ENCODE measurements at regions not wholly inside any gene's neighbourhood (a gene's known extent, or its start where the extent isn't known, plus 50 kb on each side); places are given as distances from the start of the nearest gene placed in this dataset.

DNA sequence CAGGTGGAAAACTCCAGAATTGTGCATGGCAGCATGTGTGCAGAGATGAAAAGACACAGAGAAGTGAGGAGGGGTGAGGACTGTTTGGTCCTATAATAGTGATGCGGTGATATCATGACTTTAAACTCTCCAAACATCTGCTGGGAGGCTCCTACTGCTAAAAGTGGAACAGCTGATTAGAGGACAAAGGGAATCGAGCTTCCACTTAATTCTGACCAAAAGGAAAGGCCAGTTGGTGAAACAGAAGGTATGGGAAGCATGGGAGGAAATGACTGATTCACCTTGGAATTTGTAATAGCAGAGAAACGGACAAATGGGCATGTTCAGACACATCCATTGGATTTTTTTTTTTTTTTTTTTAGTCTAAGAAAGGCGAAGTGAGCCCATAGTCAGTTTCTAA, 67.5 kb upstream of the MAMDC2 start:
- Histone ChIP-seq H3K4me2 (ENCODE audit: low read length) (peak overlapping the region; percentile 51), H3K27me3 (ENCODE audit: insufficient read depth, low read length) (no peaks in the 10 kb centered on the region), H3K4me1 (ENCODE audit: control insufficient read depth in 1 of 2, insufficient read depth in 2 of 2, low read length in 2 of 2) (peaks cover 6 to 21% of the 10 kb centered on the region in 2 experiments), H2AFZ (ENCODE audit: low read depth, low read length, poor library complexity, severe bottlenecking) (peak overlapping the region; percentile 94), H3K9ac (ENCODE audit: low read length) (no peak overlapping the region), H4K20me1 (ENCODE audit: insufficient read depth) (no peaks in the 10 kb centered on the region), H3K79me2 (ENCODE audit: insufficient read depth, low read length) (no peaks in the 10 kb centered on the region), H3K9me3 (ENCODE audit: control insufficient read depth in 1 of 2, insufficient read depth in 1 of 2, low read depth in 1 of 2, low read length in 2 of 2) (no peaks in the 10 kb centered on the region), H3K36me3 (ENCODE audit: control insufficient read depth in 1 of 2, insufficient read depth in 2 of 2, low read length in 2 of 2) (no peaks in the 10 kb centered on the region), H3K27ac (ENCODE audit: low read depth, low read length) (peak overlapping the region; percentile 56), H3K9me2 (ENCODE audit: insufficient read depth) (no peaks in the 10 kb centered on the region), H3K4me3 (replicated peaks in 1 of 2; ENCODE audit: low read depth in 1 of 2, low read length in 2 of 2) (no peak overlapping the region)
- CTCF ChIA-PET, result interaction anchor here (18.0 kb wide), 1 partner anchor 135 kb away, joined by 205 read pairs; no protein-coding TSS in a partner anchor
- DNase-seq (ENCODE audit: low read depth, low spot score) (peak; percentile 36), ATAC-seq (peak; percentile 59)
- RAD21 ChIA-PET (ENCODE audit: low non-redundant PET in 1 of 2, low total read pairs in 2 of 2, uncharacterized antibody in 2 of 2, unreplicated experiment in 2 of 2), result interaction anchor here in 1 of 2 experiments (0.7 to 1.7 kb wide), 2 partner anchors 135 to 607 kb away, joined by 3 to 4 read pairs; no protein-coding TSS in a partner anchor
- intact Hi-C loops (cut with micrococcal nuclease), result no loop called here
- BruUV-seq (replicated peaks), result no TSS peak
- POLR2A ChIA-PET, result interaction anchor here (0.7 to 1.1 kb wide), 3 partner anchors 136 to 144 kb away, joined by 3 read pairs; no protein-coding TSS in a partner anchor
- no peak for TF ChIP-seq ZFX (IDR thresholded peaks at IDR 0.05)
- TF ChIP-seq JUND (IDR thresholded peaks at IDR 0.05), result peak; percentile 48; the same call in 1 of the 2 replicates
- peak; percentile 49 for TF ChIP-seq SP1 (IDR thresholded peaks at IDR 0.05; ENCODE audit: low read depth)
- TF ChIP-seq, protein P1, sequence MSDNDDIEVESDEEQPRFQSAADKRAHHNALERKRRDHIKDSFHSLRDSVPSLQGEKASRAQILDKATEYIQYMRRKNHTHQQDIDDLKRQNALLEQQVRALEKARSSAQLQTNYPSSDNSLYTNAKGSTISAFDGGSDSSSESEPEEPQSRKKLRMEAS (IDR thresholded peaks at IDR 0.05), result peak; percentile 38; the same call in 1 of the 2 replicates
- TF ChIP-seq FOSL1 (IDR thresholded peaks at IDR 0.05; ENCODE audit: low read depth), result peak; percentile 55; the same call in 1 of the 2 replicates
- TF ChIP-seq, protein P2, sequence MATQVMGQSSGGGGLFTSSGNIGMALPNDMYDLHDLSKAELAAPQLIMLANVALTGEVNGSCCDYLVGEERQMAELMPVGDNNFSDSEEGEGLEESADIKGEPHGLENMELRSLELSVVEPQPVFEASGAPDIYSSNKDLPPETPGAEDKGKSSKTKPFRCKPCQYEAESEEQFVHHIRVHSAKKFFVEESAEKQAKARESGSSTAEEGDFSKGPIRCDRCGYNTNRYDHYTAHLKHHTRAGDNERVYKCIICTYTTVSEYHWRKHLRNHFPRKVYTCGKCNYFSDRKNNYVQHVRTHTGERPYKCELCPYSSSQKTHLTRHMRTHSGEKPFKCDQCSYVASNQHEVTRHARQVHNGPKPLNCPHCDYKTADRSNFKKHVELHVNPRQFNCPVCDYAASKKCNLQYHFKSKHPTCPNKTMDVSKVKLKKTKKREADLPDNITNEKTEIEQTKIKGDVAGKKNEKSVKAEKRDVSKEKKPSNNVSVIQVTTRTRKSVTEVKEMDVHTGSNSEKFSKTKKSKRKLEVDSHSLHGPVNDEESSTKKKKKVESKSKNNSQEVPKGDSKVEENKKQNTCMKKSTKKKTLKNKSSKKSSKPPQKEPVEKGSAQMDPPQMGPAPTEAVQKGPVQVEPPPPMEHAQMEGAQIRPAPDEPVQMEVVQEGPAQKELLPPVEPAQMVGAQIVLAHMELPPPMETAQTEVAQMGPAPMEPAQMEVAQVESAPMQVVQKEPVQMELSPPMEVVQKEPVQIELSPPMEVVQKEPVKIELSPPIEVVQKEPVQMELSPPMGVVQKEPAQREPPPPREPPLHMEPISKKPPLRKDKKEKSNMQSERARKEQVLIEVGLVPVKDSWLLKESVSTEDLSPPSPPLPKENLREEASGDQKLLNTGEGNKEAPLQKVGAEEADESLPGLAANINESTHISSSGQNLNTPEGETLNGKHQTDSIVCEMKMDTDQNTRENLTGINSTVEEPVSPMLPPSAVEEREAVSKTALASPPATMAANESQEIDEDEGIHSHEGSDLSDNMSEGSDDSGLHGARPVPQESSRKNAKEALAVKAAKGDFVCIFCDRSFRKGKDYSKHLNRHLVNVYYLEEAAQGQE (IDR thresholded peaks at IDR 0.05; ENCODE audit: low read depth), result no peak

DNA sequence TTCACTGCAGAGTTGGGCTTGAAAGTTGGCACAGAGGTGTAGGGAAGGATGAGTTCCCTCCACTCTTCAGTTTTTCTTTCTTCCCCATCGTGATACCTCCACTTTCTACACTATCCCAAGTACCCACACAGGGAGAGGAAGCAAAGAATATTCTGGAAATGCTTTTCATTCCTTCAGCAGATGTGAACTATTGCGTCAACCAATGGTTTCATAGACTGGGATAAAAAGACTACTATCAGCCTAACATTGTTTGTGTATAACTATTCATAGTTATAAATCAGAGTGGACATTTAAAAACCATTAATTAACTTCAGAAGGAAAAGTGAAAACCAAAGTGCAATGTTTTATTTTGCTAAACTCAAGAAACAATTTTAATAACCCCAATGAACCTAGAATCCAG, 63.6 kb upstream of the MAMDC2 start:
- no peaks in the 10 kb centered on the region for H4K20me1 ChIP-seq (ENCODE audit: insufficient read depth)
- TF ChIP-seq ZFX (IDR thresholded peaks at IDR 0.05) (no peak), CBX3 (IDR thresholded peaks at IDR 0.05; ENCODE audit: low read depth) (no peak), ELF1 (IDR thresholded peaks at IDR 0.05; ENCODE audit: borderline replicate concordance, low read depth) (no peak)
- TF ChIP-seq, protein P3, sequence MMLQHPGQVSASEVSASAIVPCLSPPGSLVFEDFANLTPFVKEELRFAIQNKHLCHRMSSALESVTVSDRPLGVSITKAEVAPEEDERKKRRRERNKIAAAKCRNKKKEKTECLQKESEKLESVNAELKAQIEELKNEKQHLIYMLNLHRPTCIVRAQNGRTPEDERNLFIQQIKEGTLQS (IDR thresholded peaks at IDR 0.05), result no peak
- TF ChIP-seq, protein P2 (IDR thresholded peaks at IDR 0.05; ENCODE audit: low read depth), result no peak
- TF ChIP-seq, protein P4, sequence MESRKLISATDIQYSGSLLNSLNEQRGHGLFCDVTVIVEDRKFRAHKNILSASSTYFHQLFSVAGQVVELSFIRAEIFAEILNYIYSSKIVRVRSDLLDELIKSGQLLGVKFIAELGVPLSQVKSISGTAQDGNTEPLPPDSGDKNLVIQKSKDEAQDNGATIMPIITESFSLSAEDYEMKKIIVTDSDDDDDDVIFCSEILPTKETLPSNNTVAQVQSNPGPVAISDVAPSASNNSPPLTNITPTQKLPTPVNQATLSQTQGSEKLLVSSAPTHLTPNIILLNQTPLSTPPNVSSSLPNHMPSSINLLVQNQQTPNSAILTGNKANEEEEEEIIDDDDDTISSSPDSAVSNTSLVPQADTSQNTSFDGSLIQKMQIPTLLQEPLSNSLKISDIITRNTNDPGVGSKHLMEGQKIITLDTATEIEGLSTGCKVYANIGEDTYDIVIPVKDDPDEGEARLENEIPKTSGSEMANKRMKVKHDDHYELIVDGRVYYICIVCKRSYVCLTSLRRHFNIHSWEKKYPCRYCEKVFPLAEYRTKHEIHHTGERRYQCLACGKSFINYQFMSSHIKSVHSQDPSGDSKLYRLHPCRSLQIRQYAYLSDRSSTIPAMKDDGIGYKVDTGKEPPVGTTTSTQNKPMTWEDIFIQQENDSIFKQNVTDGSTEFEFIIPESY (IDR thresholded peaks at IDR 0.05; ENCODE audit: extremely low read depth, insufficient replicate concordance, low read length), result no peak

More for the DNA sequence above, 63.6 kb upstream of the MAMDC2 start:
- CTCF ChIA-PET, result no interaction called here
- Histone ChIP-seq H3K4me2 (ENCODE audit: low read length) (no peak overlapping the region), H3K27me3 (ENCODE audit: insufficient read depth, low read length) (no peaks in the 10 kb centered on the region), H3K4me1 (ENCODE audit: control insufficient read depth in 1 of 2, insufficient read depth in 2 of 2, low read length in 2 of 2) (peaks cover 6 to 13% of the 10 kb centered on the region in 2 experiments), H3K36me3 (ENCODE audit: control insufficient read depth in 1 of 2, insufficient read depth in 2 of 2, low read length in 2 of 2) (no peaks in the 10 kb centered on the region), H2AFZ (ENCODE audit: low read depth, low read length, poor library complexity, severe bottlenecking) (no peak overlapping the region), H3K9me2 (ENCODE audit: insufficient read depth) (no peaks in the 10 kb centered on the region), H3K79me2 (ENCODE audit: insufficient read depth, low read length) (no peaks in the 10 kb centered on the region), H3K9me3 (ENCODE audit: control insufficient read depth in 1 of 2, insufficient read depth in 1 of 2, low read depth in 1 of 2, low read length in 2 of 2) (no peaks in the 10 kb centered on the region), H3K27ac (ENCODE audit: low read depth, low read length) (no peak overlapping the region), H3K9ac (ENCODE audit: low read length) (no peak overlapping the region), H3K4me3 (replicated peaks in 1 of 2; ENCODE audit: low read depth in 1 of 2, low read length in 2 of 2) (no peak overlapping the region)
- ATAC-seq (no peak), DNase-seq (ENCODE audit: low read depth, low spot score) (no peak)
- no TSS peak for BruUV-seq (replicated peaks)
- RAD21 ChIA-PET (ENCODE audit: low non-redundant PET in 1 of 2, low total read pairs in 2 of 2, uncharacterized antibody in 2 of 2, unreplicated experiment in 2 of 2), result no interaction called here
- intact Hi-C loops (cut with micrococcal nuclease), result no loop called here
- POLR2A ChIA-PET, result no interaction called here
